ENCODE measurements at regions not wholly inside any gene's neighbourhood (a gene's known extent, or its start where the extent isn't known, plus 50 kb on each side); places are given as distances from the start of the nearest gene placed in this dataset.

GRCh38 chr3:157683668-157684067, 180.5 kb upstream of the VEPH1 start:
- no peak for TF ChIP-seq CTCF (IDR thresholded peaks at IDR 0.05)
- TF ChIP-seq POLR2A (IDR thresholded peaks at IDR 0.05): no peak
